ENCODE measurements at regions not wholly inside any gene's neighbourhood (a gene's known extent, or its start where the extent isn't known, plus 50 kb on each side); places are given as distances from the start of the nearest gene placed in this dataset.

GRCh38 chr5:6088706-6089105 is 289.6 kb downstream of the MED10 start:
- ATAC-seq (ENCODE audit: insufficient read depth, low read depth) (0 out of 3 replicates have a peak, but pooled peaks have one; percentile 44), DNase-seq (no peak)
- no peak overlapping the region for H3K4me3 ChIP-seq (ENCODE audit: low read depth in 1 of 2, low read length in 2 of 2)
- no peak for TF ChIP-seq CTCF (IDR thresholded peaks at IDR 0.05; ENCODE audit: borderline replicate concordance, extremely low read depth, low read length, poor library complexity, severe bottlenecking)
- no peak for TF ChIP-seq EZH2 (IDR thresholded peaks at IDR 0.05; ENCODE audit: borderline replicate concordance, low read depth, low read length, severe bottlenecking)
- no peaks in the 10 kb centered on the region for H3K36me3 ChIP-seq (ENCODE audit: insufficient read depth, low read length)
- H3K4me2 ChIP-seq (ENCODE audit: insufficient read depth, low read length): no peak overlapping the region
- H2AFZ ChIP-seq (ENCODE audit: low read depth, low read length): no peak overlapping the region
- no peaks in the 10 kb centered on the region for H3K4me1 ChIP-seq (ENCODE audit: insufficient read depth, low read length)
- no peaks in the 10 kb centered on the region for H3K27me3 ChIP-seq (ENCODE audit: insufficient read depth, low read length, poor library complexity)
- H3K9me3 ChIP-seq (ENCODE audit: insufficient read depth, low read length, severe bottlenecking): no peaks in the 10 kb centered on the region
- no peaks in the 10 kb centered on the region for H3K79me2 ChIP-seq (ENCODE audit: insufficient read depth, low read length)
- no peak overlapping the region for H3K27ac ChIP-seq (ENCODE audit: low read length)
- no peaks in the 10 kb centered on the region for H4K20me1 ChIP-seq (ENCODE audit: insufficient read depth, low read length)
- H3K9ac ChIP-seq (ENCODE audit: low read depth, low read length): no peak overlapping the region

GRCh38 chr5:6087576-6087975 is 290.8 kb downstream of the MED10 start:
- H2AFZ ChIP-seq (ENCODE audit: low read depth, low read length): no peak overlapping the region
- H3K4me3 ChIP-seq (ENCODE audit: low read depth in 1 of 2, low read length in 2 of 2): no peak overlapping the region
- H3K4me2 ChIP-seq (ENCODE audit: insufficient read depth, low read length): no peak overlapping the region
- DNase-seq (no peak), ATAC-seq (ENCODE audit: insufficient read depth, low read depth) (no peak)
- no peaks in the 10 kb centered on the region for H3K36me3 ChIP-seq (ENCODE audit: insufficient read depth, low read length)
- no peak overlapping the region for H3K9ac ChIP-seq (ENCODE audit: low read depth, low read length)
- TF ChIP-seq EZH2 (IDR thresholded peaks at IDR 0.05; ENCODE audit: borderline replicate concordance, low read depth, low read length, severe bottlenecking) (no peak), CTCF (IDR thresholded peaks at IDR 0.05; ENCODE audit: borderline replicate concordance, extremely low read depth, low read length, poor library complexity, severe bottlenecking) (no peak)
- H3K79me2 ChIP-seq (ENCODE audit: insufficient read depth, low read length): no peaks in the 10 kb centered on the region
- no peak overlapping the region for H3K27ac ChIP-seq (ENCODE audit: low read length)
- H3K27me3 ChIP-seq (ENCODE audit: insufficient read depth, low read length, poor library complexity): no peaks in the 10 kb centered on the region
- no peaks in the 10 kb centered on the region for H3K9me3 ChIP-seq (ENCODE audit: insufficient read depth, low read length, severe bottlenecking)
- no peaks in the 10 kb centered on the region for H3K4me1 ChIP-seq (ENCODE audit: insufficient read depth, low read length)
- H4K20me1 ChIP-seq (ENCODE audit: insufficient read depth, low read length): no peaks in the 10 kb centered on the region

- Histone ChIP-seq H3K79me2 (ENCODE audit: insufficient read depth, low read length) (no peaks in the 10 kb centered on the region), H3K4me1 (ENCODE audit: insufficient read depth, low read length) (no peaks in the 10 kb centered on the region), H2AFZ (ENCODE audit: low read depth, low read length) (no peak overlapping the region), H3K36me3 (ENCODE audit: insufficient read depth, low read length) (no peaks in the 10 kb centered on the region), H3K4me2 (ENCODE audit: insufficient read depth, low read length) (no peak overlapping the region), H3K9me3 (ENCODE audit: insufficient read depth, low read length, severe bottlenecking) (no peaks in the 10 kb centered on the region), H3K9ac (ENCODE audit: low read depth, low read length) (no peak overlapping the region), H3K4me3 (ENCODE audit: low read depth in 1 of 2, low read length in 2 of 2) (no peak overlapping the region), H3K27ac (ENCODE audit: low read length) (no peak overlapping the region), H4K20me1 (ENCODE audit: insufficient read depth, low read length) (no peaks in the 10 kb centered on the region), H3K27me3 (ENCODE audit: insufficient read depth, low read length, poor library complexity) (no peaks in the 10 kb centered on the region)
- ATAC-seq (ENCODE audit: insufficient read depth, low read depth): no peak
- no peak for DNase-seq
- TF ChIP-seq CTCF (IDR thresholded peaks at IDR 0.05; ENCODE audit: borderline replicate concordance, extremely low read depth, low read length, poor library complexity, severe bottlenecking) (no peak), EZH2 (IDR thresholded peaks at IDR 0.05; ENCODE audit: borderline replicate concordance, low read depth, low read length, severe bottlenecking) (no peak)
Observed at GRCh38 chr5:6086871-6087270, 291.5 kb downstream of the MED10 start.

GRCh38 chr5:6085341-6085860 is 292.9 kb downstream of the MED10 start:
- H2AFZ ChIP-seq (ENCODE audit: low read depth, low read length): no peak overlapping the region
- H3K4me3 ChIP-seq (ENCODE audit: low read depth in 1 of 2, low read length in 2 of 2): no peak overlapping the region
- H4K20me1 ChIP-seq (ENCODE audit: insufficient read depth, low read length): no peaks in the 10 kb centered on the region
- no peaks in the 10 kb centered on the region for H3K79me2 ChIP-seq (ENCODE audit: insufficient read depth, low read length)
- H3K4me1 ChIP-seq (ENCODE audit: insufficient read depth, low read length): no peaks in the 10 kb centered on the region
- no peaks in the 10 kb centered on the region for H3K9me3 ChIP-seq (ENCODE audit: insufficient read depth, low read length, severe bottlenecking)
- TF ChIP-seq CTCF (IDR thresholded peaks at IDR 0.05; ENCODE audit: borderline replicate concordance, extremely low read depth, low read length, poor library complexity, severe bottlenecking) (no peak), EZH2 (IDR thresholded peaks at IDR 0.05; ENCODE audit: borderline replicate concordance, low read depth, low read length, severe bottlenecking) (no peak)
- ATAC-seq (ENCODE audit: insufficient read depth, low read depth): no peak
- H3K27ac ChIP-seq (ENCODE audit: low read length): no peak overlapping the region
- no peaks in the 10 kb centered on the region for H3K27me3 ChIP-seq (ENCODE audit: insufficient read depth, low read length, poor library complexity)
- no peak for DNase-seq
- no peaks in the 10 kb centered on the region for H3K36me3 ChIP-seq (ENCODE audit: insufficient read depth, low read length)
- no peak overlapping the region for H3K9ac ChIP-seq (ENCODE audit: low read depth, low read length)
- H3K4me2 ChIP-seq (ENCODE audit: insufficient read depth, low read length): no peak overlapping the region
